ENCODE measurements at regions not wholly inside any gene's neighbourhood (a gene's known extent, or its start where the extent isn't known, plus 50 kb on each side); places are given as distances from the start of the nearest gene placed in this dataset.

DNA sequence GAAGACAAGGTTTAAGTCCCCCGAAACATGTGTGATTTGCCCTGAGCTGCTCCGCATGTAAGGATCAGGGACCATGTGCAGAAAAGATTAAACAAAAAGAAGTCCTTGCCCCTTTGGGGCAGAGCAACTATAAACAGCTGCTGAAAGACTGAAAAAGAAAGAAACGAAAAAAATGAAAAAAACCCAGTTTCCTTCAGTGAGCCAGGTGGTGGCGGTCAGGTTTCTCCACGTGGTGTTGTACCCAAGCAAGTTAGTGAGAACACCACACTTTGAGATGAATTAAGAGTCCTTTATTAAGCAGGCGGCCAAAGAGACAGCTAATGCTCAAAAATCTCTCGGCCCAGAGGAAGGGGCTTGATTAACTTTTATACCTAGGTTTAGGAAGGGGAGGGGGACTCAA is 404.9 kb upstream of the SYT4 start (continued):
- TF ChIP-seq, protein P1, sequence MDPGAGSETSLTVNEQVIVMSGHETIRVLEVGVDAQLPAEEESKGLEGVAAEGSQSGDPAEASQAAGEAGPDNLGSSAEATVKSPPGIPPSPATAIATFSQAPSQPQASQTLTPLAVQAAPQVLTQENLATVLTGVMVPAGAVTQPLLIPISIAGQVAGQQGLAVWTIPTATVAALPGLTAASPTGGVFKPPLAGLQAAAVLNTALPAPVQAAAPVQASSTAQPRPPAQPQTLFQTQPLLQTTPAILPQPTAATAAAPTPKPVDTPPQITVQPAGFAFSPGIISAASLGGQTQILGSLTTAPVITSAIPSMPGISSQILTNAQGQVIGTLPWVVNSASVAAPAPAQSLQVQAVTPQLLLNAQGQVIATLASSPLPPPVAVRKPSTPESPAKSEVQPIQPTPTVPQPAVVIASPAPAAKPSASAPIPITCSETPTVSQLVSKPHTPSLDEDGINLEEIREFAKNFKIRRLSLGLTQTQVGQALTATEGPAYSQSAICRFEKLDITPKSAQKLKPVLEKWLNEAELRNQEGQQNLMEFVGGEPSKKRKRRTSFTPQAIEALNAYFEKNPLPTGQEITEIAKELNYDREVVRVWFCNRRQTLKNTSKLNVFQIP (CRISPR knock-in tag; IDR thresholded peaks at IDR 0.05; ENCODE audit: borderline replicate concordance, low read depth), result no peak
- TF ChIP-seq, protein P2, sequence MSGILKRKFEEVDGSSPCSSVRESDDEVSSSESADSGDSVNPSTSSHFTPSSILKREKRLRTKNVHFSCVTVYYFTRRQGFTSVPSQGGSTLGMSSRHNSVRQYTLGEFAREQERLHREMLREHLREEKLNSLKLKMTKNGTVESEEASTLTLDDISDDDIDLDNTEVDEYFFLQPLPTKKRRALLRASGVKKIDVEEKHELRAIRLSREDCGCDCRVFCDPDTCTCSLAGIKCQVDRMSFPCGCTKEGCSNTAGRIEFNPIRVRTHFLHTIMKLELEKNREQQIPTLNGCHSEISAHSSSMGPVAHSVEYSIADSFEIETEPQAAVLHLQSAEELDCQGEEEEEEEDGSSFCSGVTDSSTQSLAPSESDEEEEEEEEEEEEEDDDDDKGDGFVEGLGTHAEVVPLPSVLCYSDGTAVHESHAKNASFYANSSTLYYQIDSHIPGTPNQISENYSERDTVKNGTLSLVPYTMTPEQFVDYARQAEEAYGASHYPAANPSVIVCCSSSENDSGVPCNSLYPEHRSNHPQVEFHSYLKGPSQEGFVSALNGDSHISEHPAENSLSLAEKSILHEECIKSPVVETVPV (CRISPR knock-in tag; IDR thresholded peaks at IDR 0.05), result no peak
- TF ChIP-seq CSDC2 (CRISPR knock-in tag; IDR thresholded peaks at IDR 0.05) (no peak), ZFP30 (CRISPR knock-in tag; IDR thresholded peaks at IDR 0.05) (no peak)

DNA sequence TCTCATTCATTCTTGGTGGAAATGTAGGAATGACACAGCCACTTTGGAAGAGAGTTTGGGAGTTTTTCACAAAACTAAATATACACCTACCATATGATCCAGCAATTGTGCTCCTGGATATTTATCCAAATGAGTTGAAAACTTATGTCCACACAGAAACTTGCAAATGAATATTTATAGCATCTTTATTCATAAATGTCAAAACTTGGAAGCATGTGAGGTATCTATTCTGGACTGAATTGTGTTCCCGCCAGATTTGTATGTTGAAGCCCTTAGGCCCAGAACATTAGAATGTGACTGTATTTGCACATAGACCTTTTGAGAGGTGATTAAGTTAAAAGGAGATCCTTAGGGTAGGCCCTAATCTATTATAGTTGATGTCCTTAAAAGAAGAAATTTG is 409.4 kb upstream of the SYT4 start:
- TF ChIP-seq, protein P3, sequence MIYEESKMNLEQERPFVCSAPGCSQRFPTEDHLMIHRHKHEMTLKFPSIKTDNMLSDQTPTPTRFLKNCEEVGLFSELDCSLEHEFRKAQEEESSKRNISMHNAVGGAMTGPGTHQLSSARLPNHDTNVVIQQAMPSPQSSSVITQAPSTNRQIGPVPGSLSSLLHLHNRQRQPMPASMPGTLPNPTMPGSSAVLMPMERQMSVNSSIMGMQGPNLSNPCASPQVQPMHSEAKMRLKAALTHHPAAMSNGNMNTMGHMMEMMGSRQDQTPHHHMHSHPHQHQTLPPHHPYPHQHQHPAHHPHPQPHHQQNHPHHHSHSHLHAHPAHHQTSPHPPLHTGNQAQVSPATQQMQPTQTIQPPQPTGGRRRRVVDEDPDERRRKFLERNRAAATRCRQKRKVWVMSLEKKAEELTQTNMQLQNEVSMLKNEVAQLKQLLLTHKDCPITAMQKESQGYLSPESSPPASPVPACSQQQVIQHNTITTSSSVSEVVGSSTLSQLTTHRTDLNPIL (CRISPR knock-in tag; IDR thresholded peaks at IDR 0.05; ENCODE audit: low read depth), result no peak
- no peak for TF ChIP-seq ZNF70 (CRISPR knock-in tag; IDR thresholded peaks at IDR 0.05)
- TF ChIP-seq, protein P1 (CRISPR knock-in tag; IDR thresholded peaks at IDR 0.05; ENCODE audit: borderline replicate concordance, low read depth), result no peak
- ATAC-seq, result no peak

DNA sequence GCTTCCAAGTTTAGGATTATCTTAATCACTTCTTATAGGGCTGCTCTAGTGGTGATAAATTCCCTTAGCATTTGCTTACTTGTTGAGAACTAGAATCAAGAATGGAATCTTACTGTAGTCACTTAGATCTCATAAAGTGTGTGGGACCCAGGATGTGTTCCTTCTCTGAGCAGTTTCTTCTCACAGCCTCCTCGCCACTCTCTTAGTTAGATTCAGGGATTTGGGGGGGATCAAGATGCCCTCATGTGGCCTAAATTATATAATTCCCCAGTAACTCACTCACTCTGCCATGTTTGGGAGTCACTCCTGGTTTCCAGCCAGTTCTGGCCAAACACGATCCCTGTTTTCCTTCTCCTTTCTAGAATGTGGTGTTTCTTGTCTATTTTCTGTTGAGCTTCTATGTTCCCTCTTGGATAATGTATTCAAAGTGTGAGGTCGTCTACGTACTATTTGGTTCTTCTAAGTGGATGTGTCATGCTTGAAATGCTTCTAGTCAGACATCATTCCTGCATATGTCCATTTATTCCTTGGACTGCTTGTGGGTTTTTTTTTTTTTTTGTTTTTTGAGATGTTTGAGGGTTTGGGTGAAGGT is 414.9 kb upstream of the SYT4 start:
- peak; percentile 51; the same call in 2 of the 3 replicates for ATAC-seq
- TF ChIP-seq ZNF70 (CRISPR knock-in tag; IDR thresholded peaks at IDR 0.05), result no peak
- TF ChIP-seq BACH2 (CRISPR knock-in tag; IDR thresholded peaks at IDR 0.05; ENCODE audit: borderline replicate concordance), result no peak

DNA sequence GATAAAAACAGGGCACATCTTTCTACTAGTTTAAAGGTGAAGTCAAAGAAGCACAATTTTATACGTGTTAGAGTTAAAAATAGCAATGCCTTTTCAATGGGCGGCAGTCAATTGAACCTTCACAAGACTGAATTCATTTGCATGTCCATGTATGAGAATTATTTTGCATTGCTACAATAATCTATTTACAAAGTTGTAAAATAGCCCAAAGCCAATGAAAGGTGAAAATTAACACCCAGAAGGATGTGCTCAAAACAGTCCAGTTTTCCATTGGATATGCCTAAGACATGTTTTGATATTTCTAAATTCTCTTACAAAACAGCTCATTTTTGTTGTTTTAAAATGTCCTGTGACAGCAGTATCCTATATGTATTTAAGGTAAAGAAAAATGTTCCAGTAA is 425.1 kb upstream of the SYT4 start:
- no peak for ATAC-seq
- no peak for TF ChIP-seq ZNF565 (CRISPR knock-in tag; conservative IDR thresholded peaks at IDR 0.05; ENCODE audit: low read depth)
- no peak for TF ChIP-seq BACH2 (CRISPR knock-in tag; IDR thresholded peaks at IDR 0.05; ENCODE audit: borderline replicate concordance)
- TF ChIP-seq, protein P4, sequence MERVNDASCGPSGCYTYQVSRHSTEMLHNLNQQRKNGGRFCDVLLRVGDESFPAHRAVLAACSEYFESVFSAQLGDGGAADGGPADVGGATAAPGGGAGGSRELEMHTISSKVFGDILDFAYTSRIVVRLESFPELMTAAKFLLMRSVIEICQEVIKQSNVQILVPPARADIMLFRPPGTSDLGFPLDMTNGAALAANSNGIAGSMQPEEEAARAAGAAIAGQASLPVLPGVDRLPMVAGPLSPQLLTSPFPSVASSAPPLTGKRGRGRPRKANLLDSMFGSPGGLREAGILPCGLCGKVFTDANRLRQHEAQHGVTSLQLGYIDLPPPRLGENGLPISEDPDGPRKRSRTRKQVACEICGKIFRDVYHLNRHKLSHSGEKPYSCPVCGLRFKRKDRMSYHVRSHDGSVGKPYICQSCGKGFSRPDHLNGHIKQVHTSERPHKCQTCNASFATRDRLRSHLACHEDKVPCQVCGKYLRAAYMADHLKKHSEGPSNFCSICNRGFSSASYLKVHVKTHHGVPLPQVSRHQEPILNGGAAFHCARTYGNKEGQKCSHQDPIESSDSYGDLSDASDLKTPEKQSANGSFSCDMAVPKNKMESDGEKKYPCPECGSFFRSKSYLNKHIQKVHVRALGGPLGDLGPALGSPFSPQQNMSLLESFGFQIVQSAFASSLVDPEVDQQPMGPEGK (CRISPR knock-in tag; IDR thresholded peaks at IDR 0.05; ENCODE audit: borderline replicate concordance), result no peak
- TF ChIP-seq ZC3H10 (CRISPR knock-in tag; IDR thresholded peaks at IDR 0.05), result no peak
- TF ChIP-seq ZNF8 (CRISPR knock-in tag; IDR thresholded peaks at IDR 0.05), result no peak
- TF ChIP-seq ZFP30 (CRISPR knock-in tag; IDR thresholded peaks at IDR 0.05), result no peak
- no peak for TF ChIP-seq GLIS3 (CRISPR knock-in tag; IDR thresholded peaks at IDR 0.05)
- TF ChIP-seq, protein P1 (CRISPR knock-in tag; IDR thresholded peaks at IDR 0.05; ENCODE audit: borderline replicate concordance, low read depth), result no peak
- TF ChIP-seq CSDC2 (CRISPR knock-in tag; IDR thresholded peaks at IDR 0.05), result no peak

DNA sequence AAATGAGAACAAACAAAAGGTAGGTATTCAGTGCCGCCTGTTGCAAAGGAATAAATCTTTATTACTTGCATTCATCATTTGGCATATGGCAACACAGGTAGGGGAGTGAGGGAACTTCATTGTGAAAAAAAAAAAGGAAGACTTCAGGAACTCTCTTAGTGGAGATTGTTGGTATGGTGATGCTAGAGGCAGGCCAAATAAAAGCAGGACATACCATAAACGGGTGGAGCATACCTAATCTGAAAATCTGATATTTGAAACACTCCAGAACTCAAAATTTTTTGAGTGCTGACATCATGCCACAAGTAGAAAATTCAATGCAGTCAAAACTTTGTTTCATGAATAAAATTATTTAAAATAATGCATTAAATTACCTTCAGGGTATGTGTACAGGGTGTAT is 425.8 kb upstream of the SYT4 start:
- no peak for ATAC-seq
- TF ChIP-seq SNAI2 (CRISPR knock-in tag; IDR thresholded peaks at IDR 0.05), result no peak
- TF ChIP-seq TCF4 (CRISPR knock-in tag; IDR thresholded peaks at IDR 0.05; ENCODE audit: borderline replicate concordance), result no peak
- no peak for TF ChIP-seq ZNF8 (CRISPR knock-in tag; IDR thresholded peaks at IDR 0.05)

Data from SK-N-SH treated with all-trans-retinoic acid at 6 μM for 48 hours (cell line).